Endodermal cell (in vitro differentiated cells): ENCODE measurements at regions not wholly inside any gene's neighbourhood (a gene's known extent, or its start where the extent isn't known, plus 50 kb on each side); places are given as distances from the start of the nearest gene placed in this dataset.

Source experiments
- DNase-seq: peaks from one replicate; pipeline ENCODE4 v3.0.0-alpha.2; 2017
- H3K27ac ChIP-seq: 2 replicates; pipeline ENCODE4 v1.5.1; 2013; ENCODE audit warnings: mild to moderate bottlenecking, low read depth, low read length, moderate library complexity
- H3K27me3 ChIP-seq: 2 replicates; pipeline ENCODE4 v1.6.1; 2013; ENCODE audit warnings: mild to moderate bottlenecking, low read length, moderate library complexity; ENCODE audit not compliant: insufficient read depth, control insufficient read depth, poor library complexity, severe bottlenecking
- H3K36me3 ChIP-seq: 2 replicates; pipeline ENCODE4 v1.7.0; 2013; ENCODE audit warnings: mild to moderate bottlenecking, low read length, moderate library complexity; ENCODE audit not compliant: control insufficient read depth, insufficient read depth
- H3K4me1 ChIP-seq: one replicate; pipeline ENCODE4 v1.7.0; 2013; ENCODE audit warnings: low read length; ENCODE audit not compliant: control insufficient read depth, insufficient read depth
- H3K4me3 ChIP-seq: 2 replicates; pipeline ENCODE4 v1.5.1; 2013; ENCODE audit warnings: mild to moderate bottlenecking, low read length, moderate library complexity
- H3K9ac ChIP-seq: 2 replicates; pipeline ENCODE4 v1.6.1; 2013; ENCODE audit warnings: mild to moderate bottlenecking, low read length, moderate library complexity; ENCODE audit not compliant: poor library complexity, severe bottlenecking; ENCODE audit errors: extremely low read depth
- H3K9me3 ChIP-seq: 2 replicates; pipeline ENCODE4 v1.6.1; 2013; ENCODE audit warnings: mild to moderate bottlenecking, low read length, moderate library complexity; ENCODE audit not compliant: control insufficient read depth
- H3K27ac Mint-ChIP-seq: 2 replicates; pipeline ENCODE4 v1.8.0; 2020; ENCODE audit warnings: mixed read lengths
- H3K27me3 Mint-ChIP-seq: 2 replicates; pipeline ENCODE4 v1.8.0; 2021; ENCODE audit warnings: mild to moderate bottlenecking, mixed read lengths; ENCODE audit not compliant: insufficient read depth
- H3K36me3 Mint-ChIP-seq: 2 replicates; pipeline ENCODE4 v1.8.0; 2020; ENCODE audit warnings: low read depth, mixed read lengths
- H3K4me1 Mint-ChIP-seq: 2 replicates; pipeline ENCODE4 v1.8.0; 2020; ENCODE audit warnings: mixed read lengths
- H3K4me3 Mint-ChIP-seq: 2 replicates; pipeline ENCODE4 v1.8.0; 2020; ENCODE audit warnings: mild to moderate bottlenecking, moderate library complexity, mixed read lengths
- H3K9me3 Mint-ChIP-seq: 2 replicates; pipeline ENCODE4 v1.8.0; 2020; ENCODE audit warnings: mild to moderate bottlenecking, mixed read lengths
- WGBS, 2 experiments: methylation state at CpG; one replicate each; pipeline versions ENCODE4 v1.1.5 to v1.1.7; 2013; ENCODE audit warnings: missing lambda C conversion rate in 2 of 2, mixed read lengths in 1 of 2; ENCODE audit not compliant: insufficient coverage in 1 of 2, insufficient read length in 1 of 2; 5-methylcytosine and 5-hydroxymethylcytosine counted together
- TF ChIP-seq, protein P1 (sequence below): fragments of 200-600 bp; sonication (generic); conservative IDR thresholded peaks from 2 replicates; pipeline ENCODE4 v1.5.0; 2021; ENCODE audit warnings: antibody characterized with exemption, mild to moderate bottlenecking

DNA sequence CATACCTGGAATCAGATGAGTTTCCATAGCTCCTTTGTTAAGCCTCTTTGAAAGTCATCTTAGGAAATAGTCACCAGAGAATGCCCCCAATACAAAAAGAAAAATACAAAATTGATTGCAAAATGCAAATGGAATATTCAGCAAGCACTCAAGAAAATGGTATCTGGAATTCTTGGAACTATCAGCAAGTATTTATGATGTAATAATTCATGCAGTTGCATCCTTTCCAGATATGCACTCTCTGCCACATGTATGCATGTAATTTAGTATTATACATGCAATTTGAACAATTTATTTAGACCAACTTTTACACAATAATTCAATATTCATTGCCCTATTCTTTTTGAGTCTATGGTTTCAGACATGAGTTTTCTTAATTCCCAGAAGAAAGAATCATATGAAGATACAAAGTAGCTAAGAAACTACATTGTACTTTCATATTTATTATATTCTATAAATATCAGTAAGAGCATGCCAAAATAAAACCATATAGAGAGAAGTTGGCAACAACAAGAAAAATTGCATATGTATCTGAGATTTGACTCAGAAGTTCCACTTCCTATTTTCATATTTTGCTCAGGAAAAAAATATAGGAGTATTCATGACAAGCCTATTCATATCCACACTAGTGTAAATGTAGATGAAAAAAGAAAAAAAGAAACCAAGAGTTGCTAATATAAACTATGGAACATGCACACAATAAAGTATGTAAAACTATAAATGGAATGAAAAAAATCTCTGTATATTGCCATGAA, 338.5 kb downstream of the SEMA3D start:
- H3K27ac Mint-ChIP-seq = no peak overlapping the region
- no peaks in the 10 kb centered on the region for H3K36me3 Mint-ChIP-seq

DNA sequence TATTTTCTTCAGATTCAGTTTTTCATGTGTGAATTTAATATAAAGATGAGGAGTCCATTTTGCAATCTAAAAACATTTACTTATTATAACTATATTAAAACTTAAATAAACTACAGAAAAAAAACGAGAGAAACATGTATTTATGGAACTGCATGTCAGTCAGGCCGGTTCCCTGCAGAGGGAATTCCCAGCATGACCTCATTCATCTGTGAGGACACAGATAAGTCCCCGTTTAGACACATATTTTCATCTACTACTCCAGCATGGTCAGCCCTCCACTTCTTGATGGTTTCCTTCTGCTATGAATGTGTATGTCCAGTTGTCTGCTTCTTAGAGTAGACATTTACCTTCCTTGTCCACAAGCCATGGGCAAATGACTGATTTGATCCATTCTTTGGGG, 339.1 kb downstream of the SEMA3D start:
- Histone ChIP-seq H3K9me3 (no peaks in the 10 kb centered on the region), H3K4me3 (no peak overlapping the region), H3K9ac (no peak overlapping the region), H3K4me1 (no peaks in the 10 kb centered on the region), H3K27ac (no peak overlapping the region), H3K36me3 (no peaks in the 10 kb centered on the region), H3K27me3 (no peaks in the 10 kb centered on the region)
- TF ChIP-seq, protein P1, sequence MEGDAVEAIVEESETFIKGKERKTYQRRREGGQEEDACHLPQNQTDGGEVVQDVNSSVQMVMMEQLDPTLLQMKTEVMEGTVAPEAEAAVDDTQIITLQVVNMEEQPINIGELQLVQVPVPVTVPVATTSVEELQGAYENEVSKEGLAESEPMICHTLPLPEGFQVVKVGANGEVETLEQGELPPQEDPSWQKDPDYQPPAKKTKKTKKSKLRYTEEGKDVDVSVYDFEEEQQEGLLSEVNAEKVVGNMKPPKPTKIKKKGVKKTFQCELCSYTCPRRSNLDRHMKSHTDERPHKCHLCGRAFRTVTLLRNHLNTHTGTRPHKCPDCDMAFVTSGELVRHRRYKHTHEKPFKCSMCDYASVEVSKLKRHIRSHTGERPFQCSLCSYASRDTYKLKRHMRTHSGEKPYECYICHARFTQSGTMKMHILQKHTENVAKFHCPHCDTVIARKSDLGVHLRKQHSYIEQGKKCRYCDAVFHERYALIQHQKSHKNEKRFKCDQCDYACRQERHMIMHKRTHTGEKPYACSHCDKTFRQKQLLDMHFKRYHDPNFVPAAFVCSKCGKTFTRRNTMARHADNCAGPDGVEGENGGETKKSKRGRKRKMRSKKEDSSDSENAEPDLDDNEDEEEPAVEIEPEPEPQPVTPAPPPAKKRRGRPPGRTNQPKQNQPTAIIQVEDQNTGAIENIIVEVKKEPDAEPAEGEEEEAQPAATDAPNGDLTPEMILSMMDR = no peak
- Mint-ChIP-seq H3K4me3 (no peak overlapping the region), H3K4me1 (peaks cover 8% of the 10 kb centered on the region), H3K27ac (no peak overlapping the region), H3K36me3 (no peaks in the 10 kb centered on the region), H3K9me3 (no peaks in the 10 kb centered on the region), H3K27me3 (no peaks in the 10 kb centered on the region)
- DNase-seq = no peak
- 85 to 99% methylated on average over 2 to 3 of the region's 3 CpGs for WGBS, 2 experiments

More for the DNA sequence above, 338.5 kb downstream of the SEMA3D start:
- H3K4me3 Mint-ChIP-seq = no peak overlapping the region
- no peaks in the 10 kb centered on the region for H3K9me3 ChIP-seq
- H3K4me3 ChIP-seq = no peak overlapping the region
- no peak overlapping the region for H3K27ac ChIP-seq
- no peak for DNase-seq
- no peaks in the 10 kb centered on the region for H3K9me3 Mint-ChIP-seq
- no peaks in the 10 kb centered on the region for H3K36me3 ChIP-seq
- H3K27me3 ChIP-seq = no peaks in the 10 kb centered on the region
- no peak overlapping the region for H3K9ac ChIP-seq
- no peaks in the 10 kb centered on the region for H3K27me3 Mint-ChIP-seq
- peaks cover 8% of the 10 kb centered on the region for H3K4me1 Mint-ChIP-seq
- no peaks in the 10 kb centered on the region for H3K4me1 ChIP-seq
- TF ChIP-seq, protein P1 = no peak

DNA sequence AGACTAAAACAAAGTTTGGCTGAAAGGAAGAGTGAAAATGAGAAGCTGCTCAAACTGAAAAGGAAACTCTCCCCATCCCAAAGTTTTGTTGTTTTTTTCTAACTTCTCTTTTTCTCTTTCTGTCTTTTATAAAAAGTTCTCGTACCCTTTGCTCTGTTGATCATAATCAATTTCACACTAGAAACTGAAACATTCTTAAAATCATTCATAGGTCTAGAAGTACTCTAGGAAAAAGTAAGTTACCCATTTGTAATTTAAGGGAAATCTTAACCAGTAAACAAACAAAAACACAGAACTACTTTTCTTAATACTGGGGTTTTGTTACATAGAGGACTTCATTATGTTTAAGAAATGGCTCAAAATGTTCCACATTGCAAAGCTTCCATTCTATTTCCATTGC, 339.8 kb downstream of the SEMA3D start:
- Mint-ChIP-seq H3K4me1 (peaks cover 8% of the 10 kb centered on the region), H3K27me3 (no peaks in the 10 kb centered on the region), H3K9me3 (no peaks in the 10 kb centered on the region), H3K4me3 (no peak overlapping the region), H3K27ac (no peak overlapping the region), H3K36me3 (no peaks in the 10 kb centered on the region)
- 94 to 100% methylated on average over 1 of the region's 1 CpG for WGBS, 2 experiments
- H3K36me3 ChIP-seq = no peaks in the 10 kb centered on the region
- TF ChIP-seq, protein P1 = no peak
- no peaks in the 10 kb centered on the region for H3K4me1 ChIP-seq
- no peaks in the 10 kb centered on the region for H3K27me3 ChIP-seq
- no peak for DNase-seq
- no peak overlapping the region for H3K9ac ChIP-seq
- no peak overlapping the region for H3K4me3 ChIP-seq
- H3K9me3 ChIP-seq = no peaks in the 10 kb centered on the region
- H3K27ac ChIP-seq = no peak overlapping the region
